PC-9 (cell line): ENCODE measurements at regions not wholly inside any gene's neighbourhood (a gene's known extent, or its start where the extent isn't known, plus 50 kb on each side); places are given as distances from the start of the nearest gene placed in this dataset.

Experiments
- EZH2 ChIP-seq: fragments of 200-600 bp; sonication (generic); IDR thresholded peaks from 2 replicates; pipeline ENCODE4 v1.8.0; 2017; ENCODE audit warnings: antibody characterized with exemption, low read depth
- TF ChIP-seq, protein P1 (sequence below): fragments of 200-600 bp; sonication (generic); conservative IDR thresholded peaks from 2 replicates; pipeline ENCODE4 v1.6.1; 2017; ENCODE audit warnings: mixed run types, antibody characterized with exemption, mild to moderate bottlenecking, moderate library complexity

DNA sequence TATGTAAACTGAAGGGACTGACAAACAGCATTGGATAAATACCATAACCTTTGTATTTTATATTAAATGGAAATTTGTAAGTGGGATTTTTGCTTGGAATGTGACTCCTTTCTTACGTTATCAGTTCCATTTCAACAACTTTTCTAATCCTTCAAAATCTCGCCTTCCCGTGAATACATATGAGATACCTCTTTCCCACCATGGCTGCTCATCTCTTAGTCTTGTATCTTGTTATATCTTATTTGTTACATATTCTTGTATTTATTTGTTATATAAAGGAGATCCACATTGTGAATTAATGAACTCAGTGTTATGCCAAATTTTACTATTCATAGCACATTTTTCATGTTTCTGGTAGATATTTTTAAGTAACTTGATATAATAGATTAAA lies 623.7 kb downstream of the MCTP2 start:
- TF ChIP-seq, protein P1, sequence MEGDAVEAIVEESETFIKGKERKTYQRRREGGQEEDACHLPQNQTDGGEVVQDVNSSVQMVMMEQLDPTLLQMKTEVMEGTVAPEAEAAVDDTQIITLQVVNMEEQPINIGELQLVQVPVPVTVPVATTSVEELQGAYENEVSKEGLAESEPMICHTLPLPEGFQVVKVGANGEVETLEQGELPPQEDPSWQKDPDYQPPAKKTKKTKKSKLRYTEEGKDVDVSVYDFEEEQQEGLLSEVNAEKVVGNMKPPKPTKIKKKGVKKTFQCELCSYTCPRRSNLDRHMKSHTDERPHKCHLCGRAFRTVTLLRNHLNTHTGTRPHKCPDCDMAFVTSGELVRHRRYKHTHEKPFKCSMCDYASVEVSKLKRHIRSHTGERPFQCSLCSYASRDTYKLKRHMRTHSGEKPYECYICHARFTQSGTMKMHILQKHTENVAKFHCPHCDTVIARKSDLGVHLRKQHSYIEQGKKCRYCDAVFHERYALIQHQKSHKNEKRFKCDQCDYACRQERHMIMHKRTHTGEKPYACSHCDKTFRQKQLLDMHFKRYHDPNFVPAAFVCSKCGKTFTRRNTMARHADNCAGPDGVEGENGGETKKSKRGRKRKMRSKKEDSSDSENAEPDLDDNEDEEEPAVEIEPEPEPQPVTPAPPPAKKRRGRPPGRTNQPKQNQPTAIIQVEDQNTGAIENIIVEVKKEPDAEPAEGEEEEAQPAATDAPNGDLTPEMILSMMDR: no peak
- TF ChIP-seq EZH2: no peak
